Loucy (cell line): ENCODE measurements at regions not wholly inside any gene's neighbourhood (a gene's known extent, or its start where the extent isn't known, plus 50 kb on each side); places are given as distances from the start of the nearest gene placed in this dataset.

Experiments used
- H2AFZ ChIP-seq: fragments of 200-600 bp; sonication (generic); 2 replicates; pipeline ENCODE4 v1.6.0; 2016; ENCODE audit warnings: antibody characterized with exemption, mild to moderate bottlenecking, low read length, moderate library complexity
- H3F3A ChIP-seq: fragments of 200-600 bp; 2 replicates; pipeline ENCODE4 v1.6.0; 2016; ENCODE audit warnings: antibody characterized with exemption, low read depth, mild to moderate bottlenecking
- H3K27me3 ChIP-seq: fragments of 200-600 bp; sonication (generic); 2 replicates; pipeline ENCODE4 v1.6.1; 2014; ENCODE audit warnings: low read length, mild to moderate bottlenecking; ENCODE audit not compliant: insufficient read depth, poor library complexity, severe bottlenecking
- H3K36me3 ChIP-seq: fragments of 200-600 bp; sonication (generic); 2 replicates; pipeline ENCODE4 v1.6.1; 2016; ENCODE audit warnings: low read length; ENCODE audit not compliant: insufficient read depth
- H3K4me1 ChIP-seq: fragments of 200-600 bp; sonication (generic); 2 replicates; pipeline ENCODE4 v1.5.1; 2014; ENCODE audit warnings: low read length, mild to moderate bottlenecking; ENCODE audit not compliant: insufficient read depth, poor library complexity, severe bottlenecking
- H3K4me2 ChIP-seq: fragments of 200-600 bp; sonication (generic); 2 replicates; pipeline ENCODE4 v1.6.0; 2014; ENCODE audit warnings: antibody characterized with exemption, low read length, low read depth, mild to moderate bottlenecking; ENCODE audit not compliant: poor library complexity, severe bottlenecking
- H3K4me3 ChIP-seq: fragments of 200-600 bp; sonication (generic); 2 replicates; pipeline ENCODE4 v1.5.1; 2014; ENCODE audit warnings: low read length, mild to moderate bottlenecking, mixed read lengths; ENCODE audit not compliant: poor library complexity, severe bottlenecking
- H3K79me2 ChIP-seq: fragments of 200-600 bp; sonication (generic); 2 replicates; pipeline ENCODE4 v1.6.1; 2014; ENCODE audit warnings: low read length; ENCODE audit not compliant: insufficient read depth
- H3K9ac ChIP-seq: fragments of 200-600 bp; sonication (generic); 2 replicates; pipeline ENCODE4 v1.6.0; 2014; ENCODE audit warnings: mild to moderate bottlenecking, low read depth, low read length, moderate library complexity; ENCODE audit not compliant: poor library complexity, severe bottlenecking
- H3K9me2 ChIP-seq: fragments of 200-600 bp; sonication (generic); replicated peaks from 2 replicates; pipeline ENCODE4 v1.6.1; 2016; ENCODE audit warnings: low read depth, low read length, mixed read lengths
- H3K9me3 ChIP-seq: fragments of 200-600 bp; sonication (generic); 2 replicates; pipeline ENCODE4 v1.6.1; 2014; ENCODE audit warnings: mild to moderate bottlenecking, antibody characterized with exemption, low read length, low read depth; ENCODE audit not compliant: insufficient read depth
- H4K20me1 ChIP-seq: fragments of 200-600 bp; sonication (generic); 2 replicates; pipeline ENCODE4 v1.6.0; 2014; ENCODE audit warnings: antibody characterized with exemption, low read length, mild to moderate bottlenecking; ENCODE audit not compliant: insufficient read depth, poor library complexity, severe bottlenecking
- EZH2phosphoT487 ChIP-seq: fragments of 200-600 bp; IDR thresholded peaks from 2 replicates; pipeline ENCODE4 v1.6.1; 2018; ENCODE audit warnings: antibody characterized with exemption, mild to moderate bottlenecking, moderate library complexity, borderline replicate concordance
- TF ChIP-seq, protein P1 (sequence below): fragments of 200-600 bp; sonication (generic); conservative IDR thresholded peaks from 2 replicates; pipeline ENCODE4 v1.5.1; 2014; ENCODE audit warnings: mild to moderate bottlenecking, antibody characterized with exemption, low read length

DNA sequence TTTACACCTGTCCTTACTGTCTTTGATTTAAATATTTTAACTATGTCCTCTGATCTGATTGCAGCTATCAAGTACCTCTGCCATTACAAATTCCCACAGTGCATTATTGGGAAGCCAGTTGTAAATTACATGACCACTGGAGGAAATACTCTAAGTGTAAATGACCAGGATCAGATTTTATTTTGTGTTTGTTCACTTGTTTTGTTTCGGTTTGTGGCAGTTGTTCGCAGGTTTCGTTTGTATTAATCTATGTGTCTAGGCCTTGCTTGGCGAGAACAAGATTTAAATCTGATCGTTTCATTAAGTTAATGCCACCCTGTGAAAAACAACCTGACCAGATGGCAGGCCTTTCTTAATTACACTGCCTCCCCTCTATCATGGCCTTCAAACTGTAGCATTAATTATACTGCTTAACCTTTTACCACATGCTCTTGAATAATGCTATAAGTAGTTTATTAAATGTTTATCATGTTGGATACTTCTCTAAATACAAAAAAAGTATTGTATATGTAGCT, 990.1 kb downstream of the TMTC2 start:
- Histone ChIP-seq H3K4me2 (no peak overlapping the region), H2AFZ (no peak overlapping the region)
- no peak for TF ChIP-seq EZH2phosphoT487
- TF ChIP-seq, protein P1, sequence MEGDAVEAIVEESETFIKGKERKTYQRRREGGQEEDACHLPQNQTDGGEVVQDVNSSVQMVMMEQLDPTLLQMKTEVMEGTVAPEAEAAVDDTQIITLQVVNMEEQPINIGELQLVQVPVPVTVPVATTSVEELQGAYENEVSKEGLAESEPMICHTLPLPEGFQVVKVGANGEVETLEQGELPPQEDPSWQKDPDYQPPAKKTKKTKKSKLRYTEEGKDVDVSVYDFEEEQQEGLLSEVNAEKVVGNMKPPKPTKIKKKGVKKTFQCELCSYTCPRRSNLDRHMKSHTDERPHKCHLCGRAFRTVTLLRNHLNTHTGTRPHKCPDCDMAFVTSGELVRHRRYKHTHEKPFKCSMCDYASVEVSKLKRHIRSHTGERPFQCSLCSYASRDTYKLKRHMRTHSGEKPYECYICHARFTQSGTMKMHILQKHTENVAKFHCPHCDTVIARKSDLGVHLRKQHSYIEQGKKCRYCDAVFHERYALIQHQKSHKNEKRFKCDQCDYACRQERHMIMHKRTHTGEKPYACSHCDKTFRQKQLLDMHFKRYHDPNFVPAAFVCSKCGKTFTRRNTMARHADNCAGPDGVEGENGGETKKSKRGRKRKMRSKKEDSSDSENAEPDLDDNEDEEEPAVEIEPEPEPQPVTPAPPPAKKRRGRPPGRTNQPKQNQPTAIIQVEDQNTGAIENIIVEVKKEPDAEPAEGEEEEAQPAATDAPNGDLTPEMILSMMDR: no peak

DNA sequence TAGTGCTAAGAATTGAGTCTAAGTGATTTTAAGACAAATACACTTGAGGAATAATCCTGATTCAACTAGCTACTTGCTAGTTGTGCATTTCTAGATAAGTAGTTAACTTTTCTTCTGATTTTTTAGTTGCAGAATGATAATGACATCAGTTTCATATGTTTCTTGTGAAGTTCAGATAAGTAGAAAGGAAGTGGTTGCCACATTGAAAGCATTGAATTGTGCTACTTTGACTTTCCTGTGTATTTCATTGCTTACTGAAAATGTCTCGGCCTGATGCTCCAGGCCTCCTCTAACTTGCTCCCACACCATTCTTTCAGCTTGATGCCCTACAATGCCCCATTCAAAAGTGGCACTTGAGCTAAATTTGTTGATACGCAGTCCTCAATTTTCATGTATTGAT, 980.0 kb downstream of the TMTC2 start:
- Histone ChIP-seq H3K4me1 (no peaks in the 10 kb centered on the region), H3K9ac (no peak overlapping the region), H4K20me1 (no peaks in the 10 kb centered on the region), H2AFZ (no peak overlapping the region), H3K36me3 (no peaks in the 10 kb centered on the region), H3K4me2 (no peak overlapping the region), H3K9me3 (no peaks in the 10 kb centered on the region), H3K4me3 (no peak overlapping the region), H3K9me2 (no peaks in the 10 kb centered on the region), H3K27me3 (no peaks in the 10 kb centered on the region), H3F3A (no peaks in the 10 kb centered on the region), H3K79me2 (no peaks in the 10 kb centered on the region)
- TF ChIP-seq, protein P1: no peak
- TF ChIP-seq EZH2phosphoT487: no peak

More for the DNA sequence above, 990.1 kb downstream of the TMTC2 start:
- H3K9ac ChIP-seq: no peak overlapping the region
- H3F3A ChIP-seq: no peaks in the 10 kb centered on the region
- no peaks in the 10 kb centered on the region for H4K20me1 ChIP-seq
- H3K4me1 ChIP-seq: no peaks in the 10 kb centered on the region
- no peaks in the 10 kb centered on the region for H3K27me3 ChIP-seq
- H3K36me3 ChIP-seq: no peaks in the 10 kb centered on the region
- no peaks in the 10 kb centered on the region for H3K9me2 ChIP-seq
- no peaks in the 10 kb centered on the region for H3K79me2 ChIP-seq
- no peak overlapping the region for H3K4me3 ChIP-seq
- no peaks in the 10 kb centered on the region for H3K9me3 ChIP-seq

DNA sequence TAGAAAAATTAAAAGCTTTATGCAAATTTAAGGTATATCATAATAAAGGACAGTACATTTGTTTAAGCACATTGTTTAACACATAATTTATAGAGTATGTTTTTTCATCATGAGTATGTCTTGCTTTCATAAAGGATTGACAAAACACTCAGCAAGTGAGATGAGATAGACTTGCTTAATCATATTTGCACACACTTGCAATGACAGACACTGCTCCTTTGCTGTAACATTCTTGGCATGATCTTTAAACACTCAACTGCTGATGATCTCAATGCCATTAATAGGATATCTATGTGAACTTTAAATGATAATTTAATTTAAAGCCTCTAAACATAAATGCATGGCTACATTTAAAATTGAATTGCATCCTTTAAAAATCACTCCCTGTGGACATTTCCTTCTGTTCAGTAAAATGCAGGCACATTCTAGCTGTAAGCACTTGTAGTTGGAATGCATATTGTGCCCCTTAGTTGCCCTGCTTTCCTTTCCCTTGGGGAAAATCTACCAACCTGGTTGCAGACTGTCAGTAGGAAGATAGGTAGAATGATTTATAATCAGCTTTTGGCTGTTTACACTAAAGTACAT, 979.0 kb downstream of the TMTC2 start:
- no peaks in the 10 kb centered on the region for H3K27me3 ChIP-seq
- H2AFZ ChIP-seq: no peak overlapping the region
- no peaks in the 10 kb centered on the region for H3K9me3 ChIP-seq
- no peaks in the 10 kb centered on the region for H3K9me2 ChIP-seq
- H3K4me3 ChIP-seq: no peak overlapping the region
- no peaks in the 10 kb centered on the region for H3K79me2 ChIP-seq
- H3K36me3 ChIP-seq: no peaks in the 10 kb centered on the region
- no peaks in the 10 kb centered on the region for H3F3A ChIP-seq
- no peak overlapping the region for H3K9ac ChIP-seq
- TF ChIP-seq EZH2phosphoT487: no peak
- TF ChIP-seq, protein P1: no peak
- no peaks in the 10 kb centered on the region for H4K20me1 ChIP-seq
- no peaks in the 10 kb centered on the region for H3K4me1 ChIP-seq
- no peak overlapping the region for H3K4me2 ChIP-seq
